Keratinocyte (primary cell): ENCODE measurements at regions not wholly inside any gene's neighbourhood (a gene's known extent, or its start where the extent isn't known, plus 50 kb on each side); places are given as distances from the start of the nearest gene placed in this dataset.

Experiments
- DNase-seq: peaks from one replicate; pipeline ENCODE4 v3.0.0-alpha.2; 2011; ENCODE audit warnings: low read depth, missing footprints, low spot score
- FAIRE-seq: peaks from 2 replicates; lab custom pipeline; 2011; peaks lifted over from hg19 to GRCh38; lab: Jason Lieb, UNC
- H2AFZ ChIP-seq: 2 replicates; pipeline ENCODE4 v1.6.0; 2012; ENCODE audit warnings: low read length, control low read depth, inconsistent platforms; ENCODE audit not compliant: control insufficient read depth
- H3K27ac ChIP-seq: 2 replicates; pipeline ENCODE4 v1.5.1; 2011; ENCODE audit warnings: low read length; ENCODE audit not compliant: control insufficient read depth, insufficient read depth
- H3K27me3 ChIP-seq: 3 replicates; pipeline ENCODE4 v1.6.0; 2011; ENCODE audit warnings: low read length; ENCODE audit not compliant: control insufficient read depth, insufficient read depth; ENCODE audit errors: extremely low read depth
- H3K36me3 ChIP-seq, 2 experiments: 2 replicates in 1 of 2; 3 replicates in 1 of 2; pipeline ENCODE4 v1.5.1; 2011; ENCODE audit warnings: low read length in 2 of 2, mild to moderate bottlenecking in 1 of 2; ENCODE audit not compliant: control insufficient read depth in 2 of 2, insufficient read depth in 2 of 2; ENCODE audit errors: extremely low read depth in 1 of 2
- H3K4me1 ChIP-seq: 3 replicates; pipeline ENCODE4 v1.5.1; 2011; ENCODE audit warnings: low read length; ENCODE audit not compliant: control insufficient read depth, insufficient read depth; ENCODE audit errors: extremely low read depth
- H3K4me2 ChIP-seq: 3 replicates; pipeline ENCODE4 v1.6.0; 2011; ENCODE audit warnings: low read depth, low read length; ENCODE audit not compliant: control insufficient read depth, insufficient read depth; ENCODE audit errors: extremely low read depth
- H3K4me3 ChIP-seq, 3 experiments: fragments of 200-600 bp in 1 of 3; sonication (generic) in 1 of 3; 2 replicates in 2 of 3; 3 replicates in 1 of 3; pipeline ENCODE4 v1.5.1; 2011 to 2016; ENCODE audit warnings: low read length in 3 of 3, mild to moderate bottlenecking in 3 of 3, control low read depth in 2 of 3, inconsistent platforms in 1 of 3, low read depth in 1 of 3, mixed read lengths in 1 of 3, mixed run types in 1 of 3, moderate library complexity in 1 of 3; ENCODE audit not compliant: control insufficient read depth in 2 of 3, insufficient read depth in 2 of 3; ENCODE audit errors: extremely low read depth in 1 of 3
- H3K79me2 ChIP-seq: 2 replicates; pipeline ENCODE4 v1.6.0; 2012; ENCODE audit warnings: low read length; ENCODE audit not compliant: control insufficient read depth, insufficient read depth
- H3K9ac ChIP-seq: 3 replicates; pipeline ENCODE4 v1.6.0; 2011; ENCODE audit warnings: low read length; ENCODE audit not compliant: control insufficient read depth, insufficient read depth; ENCODE audit errors: extremely low read depth
- H3K9me1 ChIP-seq: 3 replicates; pipeline ENCODE4 v1.6.0; 2011; ENCODE audit warnings: low read length; ENCODE audit not compliant: control insufficient read depth, insufficient read depth; ENCODE audit errors: extremely low read depth
- H3K9me3 ChIP-seq: 2 replicates; pipeline ENCODE4 v1.5.1; 2012; ENCODE audit warnings: low read depth, low read length; ENCODE audit not compliant: control insufficient read depth
- H4K20me1 ChIP-seq: 3 replicates; pipeline ENCODE4 v1.6.0; 2011; ENCODE audit warnings: low read length; ENCODE audit not compliant: control insufficient read depth, insufficient read depth; ENCODE audit errors: extremely low read depth
- CTCF ChIP-seq, 3 experiments: IDR thresholded peaks in 1 of 3; conservative IDR thresholded peaks in 1 of 3; optimal IDR thresholded peaks in 1 of 3; 2 replicates in 2 of 3; 3 replicates in 1 of 3; pipeline versions ENCODE3 to v1.5.1; 2011; ENCODE audit warnings: low read length in 3 of 3, mild to moderate bottlenecking in 3 of 3, moderate library complexity in 2 of 3, control low read depth in 1 of 3, inconsistent platforms in 1 of 3; ENCODE audit not compliant: insufficient read depth in 2 of 3; ENCODE audit errors: extremely low read depth in 1 of 3
- EZH2 ChIP-seq: IDR thresholded peaks from one replicate; pipeline ENCODE4 v1.6.1; 2012; ENCODE audit warnings: inconsistent platforms, mild to moderate bottlenecking, low read length, moderate library complexity
- dilution Hi-C: fragments of 300-500 bp; cut with MboI; formaldehyde crosslinking; loops from one replicate; pipeline ENCODE4 v1.7.0; 2020; ENCODE audit warnings: low sequenced_read_pairs; ENCODE audit not compliant: extremely low pct_ligation_motif_present

GRCh38 chr2:63740020-63740419 is 101.7 kb upstream of the UGP2 start:
- Histone ChIP-seq H4K20me1 (no peaks in the 10 kb centered on the region), H3K27ac (no peak overlapping the region), H3K4me2 (no peak overlapping the region), H3K27me3 (no peaks in the 10 kb centered on the region), H3K4me3 (no peak overlapping the region), H2AFZ (no peak overlapping the region), H3K4me1 (peaks cover 58% of the 10 kb centered on the region), H3K9me1 (no peaks in the 10 kb centered on the region), H3K36me3 (no peaks in the 10 kb centered on the region), H3K79me2 (no peaks in the 10 kb centered on the region), H3K9ac (no peak overlapping the region), H3K9me3 (no peaks in the 10 kb centered on the region)
- dilution Hi-C loops = no loop called here
- no peak for TF ChIP-seq CTCF (optimal IDR thresholded peaks at IDR 0.05 in 1 of 3, IDR thresholded peaks at IDR 0.05 in 1 of 3, conservative IDR thresholded peaks at IDR 0.05 in 1 of 3; ENCODE audit: extremely low read depth in 1 of 3, insufficient read depth in 2 of 3, low read length in 3 of 3)
- TF ChIP-seq EZH2 = no peak
- FAIRE-seq (no peak), DNase-seq (no peak)

- FAIRE-seq (peak; percentile 71), DNase-seq (no peak)
- H3K27me3 ChIP-seq = no peaks in the 10 kb centered on the region
- no peaks in the 10 kb centered on the region for H4K20me1 ChIP-seq
- no peaks in the 10 kb centered on the region for H3K9me1 ChIP-seq
- H3K9ac ChIP-seq = no peak overlapping the region
- H3K9me3 ChIP-seq = no peaks in the 10 kb centered on the region
- no peak overlapping the region for H2AFZ ChIP-seq
- dilution Hi-C loops = no loop called here
- no peaks in the 10 kb centered on the region for H3K79me2 ChIP-seq
- no peak for TF ChIP-seq CTCF (optimal IDR thresholded peaks at IDR 0.05 in 1 of 3, IDR thresholded peaks at IDR 0.05 in 1 of 3, conservative IDR thresholded peaks at IDR 0.05 in 1 of 3; ENCODE audit: extremely low read depth in 1 of 3, insufficient read depth in 2 of 3, low read length in 3 of 3)
- no peak for TF ChIP-seq EZH2
- H3K4me3 ChIP-seq = no peak overlapping the region
- H3K4me2 ChIP-seq = no peak overlapping the region
- peaks cover 49% of the 10 kb centered on the region for H3K4me1 ChIP-seq
- H3K36me3 ChIP-seq = no peaks in the 10 kb centered on the region
- peak overlapping the region; percentile 30 for H3K27ac ChIP-seq
These were observed 100.8 kb upstream of the UGP2 start for GRCh38 chr2:63740943-63741342.
